ENCODE measurements at regions not wholly inside any gene's neighbourhood (a gene's known extent, or its start where the extent isn't known, plus 50 kb on each side); places are given as distances from the start of the nearest gene placed in this dataset.

DNA sequence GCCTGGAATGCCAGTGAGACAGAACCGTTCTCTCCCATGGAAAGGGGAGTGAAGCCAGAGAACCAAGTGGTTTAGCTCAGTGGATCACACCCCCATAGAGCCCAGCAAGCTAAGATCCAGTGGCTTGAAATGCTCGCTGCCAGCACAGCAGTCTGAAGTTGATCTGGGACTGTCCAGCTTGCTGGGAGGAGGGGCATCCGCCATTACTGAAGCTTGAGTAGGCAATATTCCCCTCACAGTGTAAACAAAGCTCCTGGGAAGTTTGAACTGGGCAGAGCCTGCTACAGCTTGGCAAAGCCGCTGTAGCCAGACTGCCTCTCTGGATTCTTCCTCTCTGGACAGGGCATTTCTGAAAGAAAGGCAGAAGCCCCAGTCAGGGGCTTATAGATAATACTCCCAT is 374.3 kb upstream of the DCN start:
- no peak for ATAC-seq
- Histone ChIP-seq H3K4me3 (no peak overlapping the region), H3K36me3 (no peaks in the 10 kb centered on the region), H3K9me3 (no peaks in the 10 kb centered on the region), H3K27ac (no peak overlapping the region), H3K4me1 (no peaks in the 10 kb centered on the region), H3K27me3 (ENCODE audit: low read depth) (no peaks in the 10 kb centered on the region)
- intact Hi-C loops (cut with DNase I) = no loop called here
- no peak for DNase-seq
- no peak for TF ChIP-seq CTCF (IDR thresholded peaks at IDR 0.05)

DNA sequence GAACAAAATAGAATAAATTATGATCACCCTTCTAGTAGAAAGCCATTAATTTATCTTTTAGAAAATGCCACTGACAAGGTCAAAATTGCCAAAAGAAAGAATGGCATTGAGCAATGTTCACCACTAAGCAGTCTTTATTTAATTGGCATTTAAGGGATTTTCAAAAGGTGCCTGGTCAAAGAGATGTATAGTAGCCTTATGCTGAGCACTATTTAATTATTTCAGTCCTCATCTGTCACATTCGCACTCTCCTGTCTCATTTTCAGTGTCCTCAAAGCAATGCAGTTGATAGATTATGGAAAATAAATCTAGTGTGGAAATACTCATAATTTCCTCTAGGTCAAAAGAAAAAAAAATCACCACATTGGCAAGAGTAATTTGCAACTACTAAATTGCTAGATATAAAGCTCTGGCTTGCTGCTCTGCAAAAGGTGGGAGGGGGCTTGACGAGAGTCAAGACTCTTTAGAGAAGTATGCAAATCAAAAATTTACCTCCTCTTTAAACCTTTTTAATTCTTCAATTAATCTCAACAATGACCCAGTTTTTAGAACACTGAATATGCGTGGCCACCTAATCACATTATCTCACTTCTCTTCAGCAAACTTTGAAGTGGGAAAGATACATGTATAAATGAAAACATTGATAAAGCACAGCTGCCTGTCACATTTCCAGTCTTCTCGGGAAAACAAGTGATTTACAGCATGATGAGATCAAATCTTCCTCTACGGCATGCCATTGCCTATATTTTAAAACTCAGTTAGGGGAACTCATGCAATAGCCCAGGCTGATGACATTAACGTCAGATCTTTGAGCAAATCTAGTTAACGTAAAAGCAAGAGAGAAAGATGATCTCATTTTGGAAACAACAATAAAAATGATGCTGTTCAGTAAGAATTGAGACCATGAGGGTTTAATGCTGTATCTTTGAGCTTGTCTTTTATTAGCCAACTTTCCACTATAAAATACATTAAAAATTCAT is 373.1 kb upstream of the DCN start:
- H3K27me3 ChIP-seq (ENCODE audit: low read depth) = no peaks in the 10 kb centered on the region
- intact Hi-C loops (cut with DNase I) = no loop called here
- no peak overlapping the region for H3K4me3 ChIP-seq
- H3K27ac ChIP-seq = no peak overlapping the region
- DNase-seq (no peak), ATAC-seq (no peak)
- TF ChIP-seq CTCF (IDR thresholded peaks at IDR 0.05) = no peak
- H3K9me3 ChIP-seq = no peaks in the 10 kb centered on the region
- no peaks in the 10 kb centered on the region for H3K4me1 ChIP-seq
- H3K36me3 ChIP-seq = no peaks in the 10 kb centered on the region

GRCh38 chr12:91551927-91552326 is 369.3 kb upstream of the DCN start:
- peak in 1 of 2 donors; percentile 62 for ATAC-seq
- no peaks in the 10 kb centered on the region for H3K4me1 ChIP-seq
- H3K4me3 ChIP-seq = no peak overlapping the region

GRCh38 chr12:91551242-91551641 is 368.6 kb upstream of the DCN start:
- Histone ChIP-seq H3K9me3 (no peaks in the 10 kb centered on the region), H3K27me3 (ENCODE audit: low read depth) (no peaks in the 10 kb centered on the region), H3K4me1 (no peaks in the 10 kb centered on the region), H3K4me3 (no peak overlapping the region), H3K27ac (no peak overlapping the region), H3K36me3 (no peaks in the 10 kb centered on the region)
- intact Hi-C loops (cut with DNase I) = no loop called here
- ATAC-seq (no peak), DNase-seq (no peak)
- TF ChIP-seq CTCF (IDR thresholded peaks at IDR 0.05) = no peak

More at GRCh38 chr12:91551927-91552326, 369.3 kb upstream of the DCN start:
- intact Hi-C loops (cut with DNase I) = no loop called here
- Histone ChIP-seq H3K27ac (no peak overlapping the region), H3K9me3 (no peaks in the 10 kb centered on the region), H3K36me3 (no peaks in the 10 kb centered on the region), H3K27me3 (ENCODE audit: low read depth) (no peaks in the 10 kb centered on the region)
- no peak for DNase-seq
- TF ChIP-seq CTCF (IDR thresholded peaks at IDR 0.05) = no peak

GRCh38 chr12:91542666-91543065 is 360.0 kb upstream of the DCN start:
- Histone ChIP-seq H3K36me3 (no peaks in the 10 kb centered on the region), H3K4me3 (no peak overlapping the region), H3K9me3 (no peaks in the 10 kb centered on the region), H3K27me3 (ENCODE audit: low read depth) (no peaks in the 10 kb centered on the region), H3K4me1 (no peaks in the 10 kb centered on the region), H3K27ac (no peak overlapping the region)
- TF ChIP-seq CTCF (IDR thresholded peaks at IDR 0.05) = no peak
- ATAC-seq (no peak), DNase-seq (no peak)
- intact Hi-C loops (cut with DNase I) = no loop called here

All from lower lobe of right lung (tissue), 2 donors.